ENCODE measurements at regions not wholly inside any gene's neighbourhood (a gene's known extent, or its start where the extent isn't known, plus 50 kb on each side); places are given as distances from the start of the nearest gene placed in this dataset.

DNA sequence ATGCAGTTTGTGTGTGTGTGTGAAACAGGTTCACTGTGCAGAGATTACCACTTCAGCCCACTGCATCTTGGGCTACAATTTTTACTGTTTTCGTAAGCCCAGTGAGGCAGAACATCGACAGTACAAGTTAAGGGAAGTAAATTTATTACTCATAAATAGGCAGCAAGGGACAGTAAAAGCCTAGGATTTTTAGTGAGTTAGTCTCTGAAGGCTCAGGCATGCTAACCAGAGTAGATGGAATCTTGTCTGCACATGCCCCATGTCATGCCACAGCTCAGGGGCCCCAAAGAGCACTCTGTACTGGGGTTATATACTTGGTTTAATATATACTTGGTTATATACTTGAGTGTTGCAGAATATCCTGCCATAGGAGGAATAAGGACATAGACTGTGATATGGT is 825.7 kb downstream of the TECRL start:
- no peak for TF ChIP-seq POLR2AphosphoS5 (IDR thresholded peaks at IDR 0.05)
- no peak for TF ChIP-seq POLR2A (IDR thresholded peaks at IDR 0.05)
